Endothelial cell of umbilical vein (primary cell): ENCODE measurements at regions not wholly inside any gene's neighbourhood (a gene's known extent, or its start where the extent isn't known, plus 50 kb on each side); places are given as distances from the start of the nearest gene placed in this dataset.
A peak's percentile ranks its signal among the peaks of the same experiment; 100 is the strongest.

Experiments used
- BruUV-seq: library from RNA; stranded (reverse); fragments of 400-500 nt; replicated peaks from 2 replicates; lab custom pipeline; 2021; lab: Mats Ljungman, UMichigan
- CTCF ChIA-PET: fragments of 300-600, 350-600 bp; sonication (Branson Sonifier 250); formaldehyde crosslinking; loops from one replicate; lab custom pipeline; 2021; ENCODE audit warnings: antibody characterized with exemption, inconsistent platforms; lab: Charles Lee
- POLR2A ChIA-PET: fragments of 300-600, 350-600 bp; sonication (Branson Sonifier 250); formaldehyde crosslinking; loops from one replicate; lab custom pipeline; 2021; ENCODE audit warnings: antibody characterized with exemption, inconsistent platforms; lab: Charles Lee
- DNase-seq: peaks from one replicate; pipeline ENCODE4 v3.0.0-alpha.2; 2011; ENCODE audit warnings: low read depth, low spot score
- FAIRE-seq: peaks from 2 replicates; lab custom pipeline; 2011; peaks lifted over from hg19 to GRCh38; lab: Jason Lieb, UNC
- H2AFZ ChIP-seq: 2 replicates; pipeline ENCODE4 v1.6.0; 2012; ENCODE audit warnings: low read depth, low read length, control low read depth, inconsistent platforms
- H3K27ac ChIP-seq: 2 replicates; pipeline ENCODE4 v1.5.1; 2011; ENCODE audit warnings: low read depth, mild to moderate bottlenecking, control low read depth, low read length, moderate library complexity; ENCODE audit not compliant: insufficient read depth
- H3K27me3 ChIP-seq, 2 experiments: 2 replicates each; pipeline versions ENCODE4 v1.6.0 to v1.6.1; 2011; ENCODE audit warnings: low read length in 2 of 2, mixed read lengths in 1 of 2; ENCODE audit not compliant: control insufficient read depth in 2 of 2, insufficient read depth in 2 of 2
- H3K36me3 ChIP-seq, 2 experiments: 2 replicates in 1 of 2; 3 replicates in 1 of 2; pipeline ENCODE4 v1.5.1; 2011; ENCODE audit warnings: low read length in 2 of 2, mild to moderate bottlenecking in 1 of 2, moderate library complexity in 1 of 2; ENCODE audit not compliant: control insufficient read depth in 2 of 2, insufficient read depth in 2 of 2; ENCODE audit errors: extremely low read depth in 1 of 2
- H3K4me1 ChIP-seq: 3 replicates; pipeline ENCODE4 v1.5.1; 2011; ENCODE audit warnings: mild to moderate bottlenecking, low read length; ENCODE audit not compliant: control insufficient read depth, insufficient read depth; ENCODE audit errors: extremely low read depth
- H3K4me2 ChIP-seq: 2 replicates; pipeline ENCODE4 v1.6.1; 2011; ENCODE audit warnings: low read length, control low read depth, mixed read lengths; ENCODE audit not compliant: insufficient read depth
- H3K4me3 ChIP-seq, 3 experiments: fragments of 200-600 bp in 1 of 3; sonication (generic), shearing (Covaris generic) in 1 of 3; replicated peaks in 1 of 3; 2 replicates each; pipeline ENCODE4 v1.5.1; 2011 to 2016; ENCODE audit warnings: control low read depth in 3 of 3, low read length in 3 of 3, mild to moderate bottlenecking in 2 of 3, inconsistent platforms in 1 of 3, low read depth in 1 of 3, moderate library complexity in 1 of 3; ENCODE audit not compliant: insufficient read depth in 1 of 3
- H3K79me2 ChIP-seq: 2 replicates; pipeline ENCODE4 v1.6.0; 2012; ENCODE audit warnings: low read length, inconsistent platforms; ENCODE audit not compliant: control insufficient read depth, insufficient read depth
- H3K9ac ChIP-seq: replicated peaks from 2 replicates; pipeline ENCODE3; 2011; ENCODE audit warnings: low read length, control low read depth; ENCODE audit not compliant: insufficient read depth; ENCODE audit errors: extremely low read depth
- H3K9me1 ChIP-seq: replicated peaks from 3 replicates; pipeline ENCODE4 v1.6.0; 2011; ENCODE audit warnings: mild to moderate bottlenecking, low read length; ENCODE audit not compliant: control insufficient read depth, insufficient read depth; ENCODE audit errors: extremely low read depth
- H3K9me3 ChIP-seq: replicated peaks from 2 replicates; pipeline ENCODE4 v1.5.1; 2012; ENCODE audit warnings: low read length, inconsistent platforms; ENCODE audit not compliant: control insufficient read depth, insufficient read depth
- H4K20me1 ChIP-seq: replicated peaks from 2 replicates; pipeline ENCODE3; 2011; ENCODE audit warnings: mild to moderate bottlenecking, low read length; ENCODE audit not compliant: control insufficient read depth, insufficient read depth; ENCODE audit errors: extremely low read depth
- EZH2 ChIP-seq: IDR thresholded peaks from 2 replicates; pipeline ENCODE4 v1.6.1; 2012; ENCODE audit warnings: borderline replicate concordance, low read depth, mild to moderate bottlenecking, moderate library complexity, low read length, inconsistent platforms; ENCODE audit not compliant: severe bottlenecking
- FOS ChIP-seq: IDR thresholded peaks from 2 replicates; pipeline ENCODE4 v1.6.1; 2011; ENCODE audit warnings: mild to moderate bottlenecking, low read length, moderate library complexity, borderline replicate concordance; ENCODE audit not compliant: insufficient read depth
- GATA2 ChIP-seq: IDR thresholded peaks from 2 replicates; pipeline ENCODE4 v1.7.0; 2011; ENCODE audit warnings: low read depth, mild to moderate bottlenecking, moderate library complexity, mixed read lengths, low read length; ENCODE audit not compliant: insufficient read length, insufficient read depth
- JUN ChIP-seq: IDR thresholded peaks from 2 replicates; pipeline ENCODE4 v1.6.1; 2011; ENCODE audit warnings: borderline replicate concordance, low read depth; ENCODE audit not compliant: insufficient read length, insufficient read depth
- MAX ChIP-seq: IDR thresholded peaks from 2 replicates; pipeline ENCODE4 v1.6.1; 2011; ENCODE audit not compliant: insufficient read depth, insufficient read length
- MYC ChIP-seq: IDR thresholded peaks from one replicate; pipeline ENCODE4 v1.6.1; 2011; ENCODE audit warnings: mild to moderate bottlenecking, low read depth, low read length
- POLR2A ChIP-seq: IDR thresholded peaks from 2 replicates; pipeline ENCODE4 v1.6.1; 2012; ENCODE audit warnings: low read depth, mild to moderate bottlenecking, control low read depth, low read length
- POLR2AphosphoS5 ChIP-seq: IDR thresholded peaks from 2 replicates; pipeline ENCODE4 v1.6.1; 2012; ENCODE audit warnings: low read depth, mild to moderate bottlenecking, control low read depth, low read length, moderate library complexity; ENCODE audit not compliant: insufficient read depth
- dilution Hi-C: fragments of 300-500 bp; cut with MboI; formaldehyde crosslinking; loops from one replicate; pipeline ENCODE4 v1.15.0; 2019; ENCODE audit warnings: low sequenced_read_pairs; ENCODE audit not compliant: extremely low pct_ligation_motif_present
- intact Hi-C: fragments of 100-400 bp; cut with micrococcal nuclease; formaldehyde crosslinking; loops from one replicate; pipeline ENCODE4 v1.10.0; 2022
- TF ChIP-seq, protein P1 (sequence below), 2 donors: IDR thresholded peaks; 1 replicate in 1 of 2; 2 replicates in 1 of 2; pipeline ENCODE4 v1.5.1; 2011; ENCODE audit warnings: low read length in 2 of 2, mild to moderate bottlenecking in 2 of 2, moderate library complexity in 2 of 2, control low read depth in 1 of 2, inconsistent platforms in 1 of 2, low read depth in 1 of 2; ENCODE audit not compliant: insufficient read depth in 1 of 2; ENCODE audit errors: extremely low read depth in 1 of 2

GRCh38 chr2:41204315-41204714 is 752.4 kb upstream of the SLC8A1 start:
- no peaks in the 10 kb centered on the region for H3K4me1 ChIP-seq
- BruUV-seq = no TSS peak
- dilution Hi-C loops (no loop called here), intact Hi-C loops (no loop called here)
- H3K79me2 ChIP-seq = no peaks in the 10 kb centered on the region
- H3K4me3 ChIP-seq = no peak overlapping the region
- no peak for TF ChIP-seq POLR2AphosphoS5
- TF ChIP-seq MYC = no peak
- no peak for TF ChIP-seq GATA2
- no peak for TF ChIP-seq MAX
- no peak for TF ChIP-seq JUN
- no peak for TF ChIP-seq POLR2A
- TF ChIP-seq, protein P1, sequence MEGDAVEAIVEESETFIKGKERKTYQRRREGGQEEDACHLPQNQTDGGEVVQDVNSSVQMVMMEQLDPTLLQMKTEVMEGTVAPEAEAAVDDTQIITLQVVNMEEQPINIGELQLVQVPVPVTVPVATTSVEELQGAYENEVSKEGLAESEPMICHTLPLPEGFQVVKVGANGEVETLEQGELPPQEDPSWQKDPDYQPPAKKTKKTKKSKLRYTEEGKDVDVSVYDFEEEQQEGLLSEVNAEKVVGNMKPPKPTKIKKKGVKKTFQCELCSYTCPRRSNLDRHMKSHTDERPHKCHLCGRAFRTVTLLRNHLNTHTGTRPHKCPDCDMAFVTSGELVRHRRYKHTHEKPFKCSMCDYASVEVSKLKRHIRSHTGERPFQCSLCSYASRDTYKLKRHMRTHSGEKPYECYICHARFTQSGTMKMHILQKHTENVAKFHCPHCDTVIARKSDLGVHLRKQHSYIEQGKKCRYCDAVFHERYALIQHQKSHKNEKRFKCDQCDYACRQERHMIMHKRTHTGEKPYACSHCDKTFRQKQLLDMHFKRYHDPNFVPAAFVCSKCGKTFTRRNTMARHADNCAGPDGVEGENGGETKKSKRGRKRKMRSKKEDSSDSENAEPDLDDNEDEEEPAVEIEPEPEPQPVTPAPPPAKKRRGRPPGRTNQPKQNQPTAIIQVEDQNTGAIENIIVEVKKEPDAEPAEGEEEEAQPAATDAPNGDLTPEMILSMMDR (IDR thresholded peaks at IDR 0.05; ENCODE audit: extremely low read depth in 1 of 2, insufficient read depth in 1 of 2, low read depth in 1 of 2, low read length in 2 of 2) = no peak
- TF ChIP-seq EZH2 = no peak
- TF ChIP-seq FOS = no peak
- CTCF ChIA-PET = no interaction called here
- no peak overlapping the region for H3K27ac ChIP-seq
- no peaks in the 10 kb centered on the region for H3K27me3 ChIP-seq
- H3K9me3 ChIP-seq = no peaks in the 10 kb centered on the region
- H2AFZ ChIP-seq = peak overlapping the region; percentile 48
- POLR2A ChIA-PET = no interaction called here
- H3K9me1 ChIP-seq = no peaks in the 10 kb centered on the region
- H4K20me1 ChIP-seq = no peaks in the 10 kb centered on the region
- no peaks in the 10 kb centered on the region for H3K36me3 ChIP-seq
- H3K9ac ChIP-seq = no peak overlapping the region
- no peak for DNase-seq
- FAIRE-seq = no peak
- H3K4me2 ChIP-seq = no peak overlapping the region
